Anterior cingulate cortex (tissue), 58 donors: ENCODE measurements at regions not wholly inside any gene's neighbourhood (a gene's known extent, or its start where the extent isn't known, plus 50 kb on each side); places are given as distances from the start of the nearest gene placed in this dataset.
"Not testable (repeated sequence)": the region's sequence is repeated elsewhere in the genome, so short reads cannot be mapped to it uniquely, and the experiment has no call there.

Experiments
- DNase-seq, 58 donors: peaks; one replicate each; lab custom pipeline; 2025; lab: John Stamatoyannopoulos, UW

GRCh38 chr2:176423819-176424218 is 154.6 kb downstream of the MTX2 start:
- no peak for DNase-seq

GRCh38 chr2:176424746-176425145 is 155.5 kb downstream of the MTX2 start:
- no peak for DNase-seq

GRCh38 chr2:176427549-176427948 is 158.3 kb downstream of the MTX2 start:
- DNase-seq = no peak

- DNase-seq = not testable (repeated sequence)
Observed at GRCh38 chr2:176428944-176429469, 159.8 kb downstream of the MTX2 start.

- DNase-seq = no peak
Observed at GRCh38 chr2:176432434-176432833, 163.2 kb downstream of the MTX2 start.

GRCh38 chr2:176435729-176436128 is 166.5 kb downstream of the MTX2 start:
- DNase-seq = no peak

GRCh38 chr2:176443946-176444345 is 174.7 kb downstream of the MTX2 start:
- DNase-seq = no peak

GRCh38 chr2:176445956-176446355 is 176.7 kb downstream of the MTX2 start:
- DNase-seq = no peak

GRCh38 chr2:176446718-176447414 is 177.6 kb downstream of the MTX2 start:
- no peak for DNase-seq

- DNase-seq = no peak
Observed at GRCh38 chr2:176447616-176448015, 178.4 kb downstream of the MTX2 start.

GRCh38 chr2:176449852-176450251 is 180.6 kb downstream of the MTX2 start:
- DNase-seq = no peak

- DNase-seq = no peak
Observed at GRCh38 chr2:176453784-176454183, 184.5 kb downstream of the MTX2 start.

GRCh38 chr2:176454893-176455815 is 185.9 kb downstream of the MTX2 start:
- peak in 56 of 58 donors; percentile 3 to 97 (median 49) for DNase-seq

- peak in 21 of 58 donors; percentile 1 to 40 (median 14) for DNase-seq
Observed at GRCh38 chr2:176455816-176456291, 186.6 kb downstream of the MTX2 start.

GRCh38 chr2:176457481-176457880 is 188.2 kb downstream of the MTX2 start:
- no peak for DNase-seq

GRCh38 chr2:176461098-176461808 is 192.0 kb downstream of the MTX2 start:
- DNase-seq = no peak

GRCh38 chr2:176461809-176462670 is 192.8 kb downstream of the MTX2 start:
- no peak for DNase-seq

- no peak for DNase-seq
Observed at GRCh38 chr2:176463546-176463945, 194.3 kb downstream of the MTX2 start.

- DNase-seq = peak in 18 of 58 donors; percentile 0 to 28 (median 8)
Observed at GRCh38 chr2:176464886-176465564, 195.8 kb downstream of the MTX2 start.
